DND-41 (cell line): ENCODE measurements at regions not wholly inside any gene's neighbourhood (a gene's known extent, or its start where the extent isn't known, plus 50 kb on each side); places are given as distances from the start of the nearest gene placed in this dataset.

ENCODE experiments used
- ATAC-seq: fragments of 200-7000 bp; cut with Tn5 transposase; 3 replicates; pipeline ENCODE4 v1.9.1; 2021; ENCODE audit warnings: low read depth; ENCODE audit not compliant: insufficient read depth
- DNase-seq: peaks from one replicate; pipeline ENCODE4 v3.0.0-alpha.2; 2020
- H2AFZ ChIP-seq: 2 replicates; pipeline ENCODE4 v1.6.0; 2012; ENCODE audit warnings: low read depth, low read length
- H3K27ac ChIP-seq: 2 replicates; pipeline ENCODE4 v1.5.1; 2012; ENCODE audit warnings: low read length, inconsistent platforms
- H3K27me3 ChIP-seq: fragments of 200-600 bp; sonication (generic); 2 replicates; pipeline ENCODE4 v1.6.0; 2012; ENCODE audit warnings: low read length, mild to moderate bottlenecking, inconsistent platforms; ENCODE audit not compliant: insufficient read depth, poor library complexity
- H3K36me3 ChIP-seq: 2 replicates; pipeline ENCODE4 v1.5.1; 2012; ENCODE audit warnings: low read length, inconsistent platforms; ENCODE audit not compliant: insufficient read depth
- H3K4me1 ChIP-seq: 2 replicates; pipeline ENCODE4 v1.5.1; 2012; ENCODE audit warnings: mild to moderate bottlenecking, low read length; ENCODE audit not compliant: insufficient read depth
- H3K4me2 ChIP-seq: 2 replicates; pipeline ENCODE4 v1.6.0; 2012; ENCODE audit warnings: mild to moderate bottlenecking, moderate library complexity, low read length, inconsistent platforms; ENCODE audit not compliant: insufficient read depth
- H3K4me3 ChIP-seq, 2 experiments: fragments of 200-600 bp in 1 of 2; shearing (Covaris generic) in 1 of 2; 2 replicates each; pipeline ENCODE4 v1.5.1; 2012 to 2016; ENCODE audit warnings: inconsistent platforms in 2 of 2, low read length in 2 of 2, mild to moderate bottlenecking in 2 of 2, low read depth in 1 of 2, moderate library complexity in 1 of 2
- H3K79me2 ChIP-seq: 2 replicates; pipeline ENCODE4 v1.6.0; 2012; ENCODE audit warnings: low read length, inconsistent platforms; ENCODE audit not compliant: insufficient read depth
- H3K9ac ChIP-seq: 2 replicates; pipeline ENCODE4 v1.6.0; 2012; ENCODE audit warnings: low read depth, mild to moderate bottlenecking, inconsistent platforms, low read length, moderate library complexity
- H3K9me3 ChIP-seq: 2 replicates; pipeline ENCODE4 v1.5.1; 2012; ENCODE audit warnings: low read length, moderate library complexity, mild to moderate bottlenecking, inconsistent platforms; ENCODE audit not compliant: insufficient read depth, severe bottlenecking
- H4K20me1 ChIP-seq: 2 replicates; pipeline ENCODE4 v1.6.0; 2012; ENCODE audit warnings: low read length; ENCODE audit not compliant: insufficient read depth
- CTCF ChIP-seq: IDR thresholded peaks from 2 replicates; pipeline ENCODE4 v1.5.1; 2012; ENCODE audit warnings: borderline replicate concordance, low read length, moderate library complexity, mild to moderate bottlenecking; ENCODE audit not compliant: poor library complexity, severe bottlenecking; ENCODE audit errors: extremely low read depth
- EZH2 ChIP-seq: IDR thresholded peaks from 3 replicates; pipeline ENCODE4 v1.6.1; 2012; ENCODE audit warnings: borderline replicate concordance, low read depth, mild to moderate bottlenecking, moderate library complexity, low read length, inconsistent platforms; ENCODE audit not compliant: severe bottlenecking

GRCh38 chr13:39110518-39111097 is 72.4 kb downstream of the NHLRC3 start:
- DNase-seq: no peak
- Histone ChIP-seq H4K20me1 (no peaks in the 10 kb centered on the region), H3K4me2 (no peak overlapping the region), H3K27ac (no peak overlapping the region), H3K27me3 (peaks cover 8% of the 10 kb centered on the region), H2AFZ (no peak overlapping the region), H3K4me3 (no peak overlapping the region), H3K79me2 (no peaks in the 10 kb centered on the region), H3K36me3 (no peaks in the 10 kb centered on the region), H3K9ac (no peak overlapping the region), H3K9me3 (no peaks in the 10 kb centered on the region), H3K4me1 (no peaks in the 10 kb centered on the region)
- no peak for ATAC-seq
- no peak for TF ChIP-seq EZH2
- no peak for TF ChIP-seq CTCF

DNA sequence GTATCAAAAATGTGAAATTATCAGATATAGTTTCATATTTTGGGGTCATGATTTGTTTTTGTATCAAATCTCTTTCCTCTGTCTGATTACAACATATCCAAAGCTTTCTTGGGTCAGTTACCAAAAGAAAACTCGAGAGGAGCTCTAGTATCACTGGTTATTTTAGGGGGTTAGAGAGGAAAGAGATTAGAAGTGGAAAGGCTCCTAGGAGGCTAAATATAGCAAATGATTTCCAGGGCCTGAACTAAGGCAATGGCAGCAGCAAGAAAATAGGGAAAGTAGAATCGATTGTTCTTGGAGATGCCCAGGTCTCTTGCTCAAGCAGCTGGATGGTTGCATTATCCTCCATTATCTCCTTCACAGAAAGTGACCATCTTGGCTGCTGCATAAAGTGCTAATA is 72.9 kb downstream of the NHLRC3 start:
- H3K4me2 ChIP-seq: no peak overlapping the region
- DNase-seq (no peak), ATAC-seq (no peak)
- no peaks in the 10 kb centered on the region for H3K9me3 ChIP-seq
- H3K79me2 ChIP-seq: no peaks in the 10 kb centered on the region
- H3K9ac ChIP-seq: no peak overlapping the region
- H3K36me3 ChIP-seq: no peaks in the 10 kb centered on the region
- peaks cover 8% of the 10 kb centered on the region for H3K27me3 ChIP-seq
- no peak for TF ChIP-seq CTCF
- TF ChIP-seq EZH2: no peak
- H2AFZ ChIP-seq: no peak overlapping the region
- no peak overlapping the region for H3K4me3 ChIP-seq
- no peak overlapping the region for H3K27ac ChIP-seq
- H3K4me1 ChIP-seq: no peaks in the 10 kb centered on the region
- no peaks in the 10 kb centered on the region for H4K20me1 ChIP-seq

GRCh38 chr13:39119422-39119821 is 81.2 kb downstream of the NHLRC3 start:
- no peaks in the 10 kb centered on the region for H3K79me2 ChIP-seq

More at GRCh38 chr13:39119422-39119821, 81.2 kb downstream of the NHLRC3 start:
- Histone ChIP-seq H3K27ac (no peak overlapping the region), H2AFZ (no peak overlapping the region), H3K4me2 (no peak overlapping the region), H3K27me3 (no peaks in the 10 kb centered on the region), H3K36me3 (no peaks in the 10 kb centered on the region), H3K9ac (no peak overlapping the region), H3K4me1 (no peaks in the 10 kb centered on the region), H3K9me3 (no peaks in the 10 kb centered on the region), H3K4me3 (no peak overlapping the region), H4K20me1 (no peaks in the 10 kb centered on the region)
- DNase-seq (no peak), ATAC-seq (no peak)
- no peak for TF ChIP-seq CTCF
- no peak for TF ChIP-seq EZH2
